CD4-positive, alpha-beta T cell treated with Interleukin-4 for 4 hours (primary cell): ENCODE measurements at regions not wholly inside any gene's neighbourhood (a gene's known extent, or its start where the extent isn't known, plus 50 kb on each side); places are given as distances from the start of the nearest gene placed in this dataset.

Experiments used
- DNase-seq: peaks from one replicate; pipeline ENCODE4 v3.0.0-alpha.2; 2020

DNA sequence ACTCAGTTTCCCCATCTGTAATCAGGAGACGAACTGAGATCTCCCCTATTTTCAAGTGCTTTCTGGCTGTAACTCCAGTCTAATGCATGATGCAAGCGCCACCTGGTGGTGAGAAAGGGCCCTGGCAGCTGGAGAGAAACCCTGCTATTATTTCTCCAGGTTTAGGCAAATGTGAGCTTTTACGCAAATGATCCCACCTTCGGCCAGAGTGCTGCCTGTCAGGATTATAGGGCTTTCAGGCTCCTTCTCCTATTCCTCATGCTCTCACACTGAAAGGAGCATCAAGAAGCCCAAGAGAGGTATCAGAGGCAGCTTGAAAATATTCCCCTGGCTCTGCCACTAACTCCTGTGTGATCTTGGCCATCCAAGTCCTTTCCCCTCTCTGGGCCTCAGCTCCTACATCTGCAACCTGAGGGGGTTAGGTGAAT is 93.9 kb upstream of the RASGRF1 start:
- peak; percentile 60 for DNase-seq

DNA sequence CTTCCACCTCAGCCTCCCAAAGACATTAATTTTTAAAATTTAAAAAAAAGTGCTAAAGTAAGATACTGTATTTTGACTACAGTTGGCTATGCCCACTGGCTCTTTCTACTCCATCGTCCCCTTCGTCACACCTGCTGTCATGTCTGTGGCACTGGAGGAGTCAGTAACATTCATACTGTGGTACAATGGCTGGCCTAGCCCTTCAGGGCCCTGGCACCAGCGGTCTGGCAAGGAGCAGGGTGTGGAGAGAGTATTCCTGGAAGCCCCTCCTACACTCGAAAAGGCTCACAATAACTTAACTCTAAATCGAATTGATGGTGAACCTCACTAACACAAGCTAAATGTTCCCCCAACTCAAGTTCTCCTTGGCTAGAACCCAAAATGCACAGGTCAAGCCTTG is 89.7 kb upstream of the RASGRF1 start:
- DNase-seq: no peak

DNA sequence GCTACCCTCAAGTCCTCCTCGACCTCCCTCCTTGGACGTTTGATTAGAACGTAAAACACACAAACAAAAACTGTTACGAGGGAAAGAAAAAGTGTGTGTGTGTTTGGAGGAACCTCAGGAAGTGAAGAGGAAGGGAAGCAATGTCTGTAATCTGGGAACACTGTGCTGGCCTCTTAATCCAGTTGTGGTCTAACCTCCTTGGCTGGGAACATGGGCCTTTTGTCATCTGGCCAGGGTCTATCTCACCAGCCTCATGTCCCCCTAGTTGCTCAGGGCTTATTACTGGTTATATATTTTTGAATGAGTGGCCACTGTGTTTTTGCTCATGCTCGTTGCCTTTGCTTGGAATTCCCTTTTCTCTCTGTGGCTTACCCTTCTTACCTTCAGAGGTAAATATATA is 89.0 kb upstream of the RASGRF1 start:
- no peak for DNase-seq

DNA sequence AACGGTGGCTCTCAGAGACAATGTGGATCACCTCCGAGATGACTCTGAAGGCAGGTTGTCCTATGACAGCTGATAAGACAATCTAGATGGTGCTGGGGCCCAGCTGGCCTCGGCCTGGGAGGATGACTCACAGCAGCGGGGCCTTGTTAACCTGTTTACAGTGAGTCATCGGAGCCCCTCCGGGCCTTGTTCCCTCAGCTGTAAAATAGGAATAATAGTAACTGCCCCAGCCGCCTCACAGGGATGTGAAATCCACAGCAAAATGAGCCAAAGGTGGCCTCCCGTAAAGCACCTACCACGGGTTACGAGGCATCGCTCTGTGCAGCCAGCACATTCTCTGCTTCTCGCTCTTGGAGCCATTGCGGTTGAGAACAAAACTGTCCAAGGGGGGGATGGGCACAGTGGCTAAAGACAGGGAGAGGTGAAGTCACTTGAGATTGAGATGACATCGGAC is 88.6 kb upstream of the RASGRF1 start:
- DNase-seq: no peak

DNA sequence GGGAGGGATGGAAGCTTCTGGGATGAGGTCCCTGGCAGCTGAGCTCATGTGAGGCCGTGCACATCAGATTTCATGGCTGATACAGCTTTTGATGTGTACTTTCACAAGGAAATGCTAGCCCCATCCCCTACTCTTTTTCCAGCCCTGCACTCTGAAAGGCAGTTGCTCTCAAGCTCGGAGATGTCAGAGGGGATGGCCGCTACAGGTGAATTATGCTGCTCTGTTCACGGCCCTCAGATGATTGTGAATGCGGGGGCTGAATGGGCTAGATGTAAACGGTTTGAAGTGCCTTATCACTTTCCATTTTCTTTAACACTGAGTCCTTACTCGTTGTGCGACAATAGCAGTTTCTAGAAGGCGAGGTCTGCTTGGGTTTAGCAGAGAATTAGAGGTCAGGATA is 88.0 kb upstream of the RASGRF1 start:
- DNase-seq: no peak

DNA sequence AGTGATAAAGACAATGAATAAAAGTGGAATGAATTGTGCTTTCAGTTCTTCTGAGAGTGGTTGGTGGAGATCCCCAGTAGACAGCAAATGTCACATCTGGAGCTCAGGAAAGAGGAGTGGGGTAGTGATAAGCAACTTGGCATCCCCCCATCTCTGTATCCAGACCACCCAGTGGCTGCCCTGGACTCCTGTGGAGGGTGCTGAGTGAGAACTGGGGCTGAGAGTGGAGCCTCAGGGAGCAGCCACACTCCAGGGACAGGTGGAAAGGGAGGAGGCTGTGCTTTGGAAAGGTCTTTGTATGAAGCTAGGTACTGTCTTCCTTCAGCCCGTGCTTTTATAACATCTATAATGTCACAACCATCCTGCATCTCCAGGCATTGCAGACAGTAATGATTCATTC is 85.6 kb upstream of the RASGRF1 start:
- DNase-seq: no peak

DNA sequence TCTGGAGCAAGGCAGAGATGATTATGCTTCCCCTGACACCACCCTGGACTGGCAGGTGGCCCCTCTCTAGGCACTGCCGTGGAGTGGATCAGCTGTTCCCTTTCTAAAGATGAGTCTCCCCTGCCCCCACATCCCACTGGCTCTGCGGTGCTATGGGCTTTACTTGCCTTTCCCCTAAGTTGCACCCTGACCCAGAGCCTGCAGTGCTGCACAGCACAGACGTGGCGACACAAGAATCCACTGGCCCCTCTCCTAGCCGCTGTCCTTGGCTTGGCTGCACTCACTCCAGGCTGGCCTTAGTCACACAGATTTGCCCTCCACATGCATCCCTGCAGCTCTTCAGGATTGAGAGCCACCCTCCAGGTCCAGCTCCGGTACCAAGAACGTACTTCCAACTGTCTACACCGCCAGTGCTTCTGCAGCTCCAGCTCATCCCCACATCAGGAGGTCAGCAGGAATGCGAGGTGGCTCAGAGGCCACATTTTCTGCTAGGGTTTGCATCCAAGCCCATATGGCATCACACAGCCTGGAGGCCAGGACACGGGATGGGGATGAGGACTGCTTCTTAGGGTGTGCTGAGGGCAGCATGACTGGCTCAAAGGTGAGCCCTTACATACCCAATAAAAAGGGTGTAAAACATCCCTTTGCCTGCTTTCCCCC is 82.4 kb upstream of the RASGRF1 start:
- DNase-seq: no peak

DNA sequence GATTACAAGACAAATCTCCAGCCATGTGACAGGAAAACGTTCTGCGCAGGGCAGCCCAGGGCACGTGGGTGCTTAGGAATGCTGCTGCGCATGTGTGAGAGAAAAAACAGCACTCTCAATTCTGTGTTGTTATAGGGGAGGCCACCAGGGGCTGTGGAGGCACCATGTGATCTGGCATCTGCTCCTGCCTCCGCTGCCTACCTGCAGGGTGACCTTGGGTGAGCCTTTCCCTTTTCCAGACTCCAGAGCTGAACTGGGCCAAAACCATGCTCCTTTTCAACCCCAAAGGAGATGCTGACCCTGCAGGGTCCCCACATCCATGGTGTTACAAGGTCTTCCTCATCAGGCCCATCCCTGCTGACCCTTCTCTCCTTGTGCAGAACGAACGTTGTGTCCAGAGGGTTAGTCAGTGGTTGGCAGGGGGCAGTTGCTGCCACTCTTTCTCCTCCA is 81.5 kb upstream of the RASGRF1 start:
- no peak for DNase-seq

DNA sequence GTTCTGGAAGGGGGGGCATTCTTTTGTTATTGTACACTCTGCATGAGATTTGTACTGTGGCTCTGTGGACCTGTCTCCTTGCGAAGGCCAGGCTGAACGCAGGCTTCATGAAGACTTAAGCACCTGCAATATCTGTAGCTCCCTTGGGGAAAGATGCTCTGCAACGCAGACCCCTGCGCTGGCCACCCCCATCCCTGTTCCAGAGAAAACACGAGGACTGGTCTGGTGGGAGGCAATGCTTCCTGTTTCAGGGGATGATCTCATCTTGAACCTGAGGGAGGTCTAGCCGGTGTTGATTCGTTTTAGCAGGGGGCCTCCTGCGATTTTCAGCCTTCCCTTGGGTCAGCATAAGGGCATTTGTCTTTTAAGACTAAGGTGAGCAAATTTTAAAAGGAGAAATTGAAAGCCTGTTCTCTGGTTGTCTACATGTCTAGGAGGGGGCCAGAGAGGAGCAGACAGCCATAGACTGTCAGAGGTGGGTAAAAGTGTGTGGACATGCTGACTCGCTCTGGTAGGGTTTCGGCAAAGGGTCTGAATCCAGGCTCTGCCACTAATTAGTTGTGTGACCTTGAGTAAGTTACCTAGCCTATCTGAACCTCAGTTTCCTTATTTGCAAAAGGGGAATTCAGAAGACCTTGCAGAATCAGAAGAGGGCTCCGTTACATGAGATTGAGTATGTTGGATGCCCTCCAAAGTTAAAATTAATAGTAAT is 80.9 kb upstream of the RASGRF1 start:
- no peak for DNase-seq

DNA sequence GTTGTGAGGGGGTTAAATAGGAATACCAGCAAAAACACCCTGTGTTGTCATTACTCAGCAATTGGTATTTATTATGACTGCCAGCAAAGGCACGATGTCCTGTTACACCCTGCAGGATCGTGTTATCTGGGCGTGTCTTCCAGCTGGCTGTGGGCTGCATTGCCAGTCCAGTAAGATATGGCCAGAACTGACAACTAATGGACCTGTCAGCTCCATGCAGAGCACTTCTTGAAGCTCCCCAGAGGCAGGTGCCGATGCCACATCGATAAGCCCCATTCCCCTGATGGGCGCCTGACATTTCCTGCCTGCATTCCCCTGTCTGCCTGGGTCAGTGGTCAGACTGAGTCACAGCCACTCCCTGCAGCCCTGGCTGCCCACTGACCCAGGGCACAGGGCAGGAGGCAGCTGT is 79.7 kb upstream of the RASGRF1 start:
- no peak for DNase-seq

DNA sequence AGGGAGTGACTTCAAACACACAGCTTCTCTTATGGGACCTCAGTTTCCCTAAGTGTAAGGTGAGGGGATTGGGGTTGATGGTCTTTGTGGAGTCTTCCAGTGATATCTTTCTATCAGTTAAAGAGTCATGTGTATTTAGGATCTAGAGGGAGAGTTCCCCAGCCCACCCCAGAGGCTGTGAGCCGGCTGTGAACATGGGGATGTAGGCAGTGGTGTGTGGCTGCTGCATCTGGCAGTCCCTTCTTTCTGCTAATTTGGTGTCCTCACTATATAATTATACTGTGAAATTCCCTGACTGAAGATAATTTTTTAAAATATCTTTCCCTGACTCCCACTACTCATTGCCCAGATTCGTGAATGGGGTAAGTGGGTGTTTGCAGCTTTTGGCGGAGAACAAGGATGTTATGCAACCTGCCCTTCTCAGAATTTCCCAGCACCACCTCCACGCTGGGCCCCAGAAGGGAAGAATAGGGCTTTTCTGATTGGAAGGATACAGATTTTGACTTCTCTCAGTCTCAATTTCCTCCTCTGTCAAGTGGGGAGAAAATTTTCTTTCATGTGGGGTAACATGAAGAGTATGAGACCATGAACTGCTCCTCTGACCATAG is 79.0 kb upstream of the RASGRF1 start:
- no peak for DNase-seq

DNA sequence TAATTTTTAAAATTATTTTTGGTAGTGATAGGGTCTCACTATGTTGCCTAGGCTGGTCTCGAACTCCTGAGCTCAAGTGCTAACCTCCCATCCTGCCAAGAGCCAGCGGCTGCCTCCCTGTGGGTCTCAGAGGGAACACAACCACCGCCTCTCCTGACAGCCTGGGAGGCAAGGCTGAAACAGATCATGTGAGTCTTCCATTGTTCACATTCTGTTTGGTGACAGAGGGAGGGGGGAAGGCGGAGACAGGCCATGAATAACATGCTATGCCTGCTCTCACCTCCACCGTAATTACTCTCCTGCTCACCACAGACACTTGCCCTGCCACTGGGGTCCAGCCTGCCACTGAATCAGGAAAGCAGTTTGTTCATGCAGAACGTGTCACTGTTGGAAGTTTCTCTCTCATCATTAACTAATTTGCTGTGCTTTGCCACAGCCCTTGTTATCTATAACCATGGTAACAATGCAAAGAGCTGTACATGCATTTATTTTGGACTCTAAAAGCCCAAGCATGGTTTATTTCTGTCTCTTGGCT is 78.4 kb upstream of the RASGRF1 start:
- DNase-seq: no peak

DNA sequence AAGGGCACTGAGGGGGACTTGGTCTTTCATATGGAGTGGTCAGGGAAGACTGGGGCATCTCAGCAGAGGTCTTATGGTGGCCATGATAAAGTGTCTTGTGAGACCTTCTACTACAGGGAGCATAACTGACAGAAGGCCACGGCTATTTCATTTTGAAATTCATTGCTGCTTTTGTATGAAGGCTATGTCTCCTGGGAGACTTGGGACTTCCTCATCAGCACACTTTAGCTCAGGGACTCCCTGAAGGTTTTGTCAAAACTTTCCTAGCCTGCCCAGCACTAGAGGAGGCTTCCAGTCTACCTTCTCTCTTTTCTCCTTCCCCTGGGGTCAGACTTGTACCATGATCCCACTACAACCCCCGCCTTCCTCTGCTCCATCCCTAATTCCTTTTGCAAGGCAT is 77.2 kb upstream of the RASGRF1 start:
- DNase-seq: no peak

DNA sequence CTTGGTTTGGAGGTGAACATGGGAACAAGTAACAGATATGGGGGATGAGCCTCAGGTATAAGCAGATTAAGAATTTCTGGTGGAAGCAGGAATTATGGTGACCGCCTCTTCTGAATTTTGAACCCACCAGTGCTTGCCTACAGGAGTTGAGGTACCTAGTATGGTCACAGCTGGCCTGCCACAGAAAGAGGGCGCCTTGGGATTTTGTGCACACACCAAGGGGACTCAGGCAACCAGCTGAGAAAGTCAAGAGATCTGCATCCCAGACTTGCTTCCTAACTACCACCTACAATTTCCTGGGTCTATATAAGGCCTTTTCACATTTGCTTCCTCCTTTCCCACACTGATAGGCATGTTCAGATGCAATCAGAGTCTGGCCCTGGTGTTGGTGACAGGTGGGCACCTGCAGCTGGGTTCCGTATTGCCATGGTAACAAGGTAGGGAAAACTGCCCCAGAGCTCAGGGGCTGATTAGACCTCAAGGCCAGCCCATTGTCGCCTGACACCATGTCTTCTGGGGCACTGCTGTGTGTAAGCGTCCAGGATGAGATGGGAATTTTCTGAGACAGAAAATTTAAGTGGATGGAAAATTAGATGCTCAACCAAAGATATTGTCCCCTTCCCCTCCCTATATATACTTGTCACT is 75.9 kb upstream of the RASGRF1 start:
- DNase-seq: no peak

DNA sequence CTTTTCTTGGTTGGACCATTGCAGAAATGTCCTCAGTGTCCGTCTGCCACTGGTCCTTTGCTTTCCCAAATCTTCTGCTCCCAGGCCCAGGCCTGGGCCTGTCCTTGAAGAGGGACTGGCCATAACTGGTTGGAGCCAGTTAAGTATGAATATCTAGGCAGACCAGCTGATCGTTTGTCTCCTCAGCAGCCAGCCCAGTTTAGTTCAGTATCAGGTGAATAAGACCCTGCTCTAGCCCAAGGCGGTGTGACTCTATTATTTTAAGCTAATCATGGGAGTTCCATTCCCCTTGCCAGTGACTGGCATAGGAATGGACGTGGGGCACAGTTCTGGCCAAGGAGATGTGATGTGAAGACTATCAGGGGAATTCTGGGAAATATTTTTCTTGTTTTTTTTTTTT is 73.9 kb upstream of the RASGRF1 start:
- DNase-seq: no peak

DNA sequence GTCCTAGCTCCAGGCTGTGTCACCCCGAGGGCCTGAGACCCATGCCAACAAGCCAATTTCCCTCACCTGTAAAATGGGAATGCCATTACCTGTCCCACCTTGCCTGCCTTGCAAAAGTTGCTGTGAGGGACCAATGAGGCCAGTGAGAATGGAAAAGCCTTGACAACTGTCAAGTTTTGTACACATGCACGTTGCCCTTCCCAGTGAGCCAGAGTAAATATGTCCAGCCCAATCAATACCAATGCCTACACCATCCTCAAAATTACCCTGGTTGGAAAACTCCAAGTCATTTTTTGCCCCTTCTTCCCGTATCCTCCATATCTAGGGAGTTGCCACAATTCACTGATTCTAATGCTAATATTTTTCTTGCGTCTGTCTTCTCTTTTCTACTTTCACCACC is 73.5 kb upstream of the RASGRF1 start:
- DNase-seq: no peak

DNA sequence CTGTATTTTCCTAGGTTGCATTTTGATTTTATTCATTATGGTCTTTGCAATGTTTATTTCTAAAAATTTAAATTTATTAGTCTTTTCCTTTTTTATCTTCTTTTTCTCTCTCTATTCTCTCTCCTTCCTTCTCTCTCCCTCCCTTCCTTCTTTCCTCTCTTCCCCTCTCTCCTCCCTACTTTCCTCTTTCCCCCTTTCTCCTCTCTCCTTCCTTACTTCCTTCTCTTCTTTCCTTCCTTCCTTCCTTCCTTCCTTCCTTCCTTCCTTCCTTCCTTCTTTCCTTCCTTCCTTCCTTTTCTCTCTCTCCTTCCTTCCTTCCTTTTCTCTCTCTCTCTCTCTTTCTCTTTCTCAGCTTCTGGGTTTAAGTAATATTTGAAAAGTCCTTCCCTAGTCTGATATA is 72.8 kb upstream of the RASGRF1 start:
- no peak for DNase-seq

DNA sequence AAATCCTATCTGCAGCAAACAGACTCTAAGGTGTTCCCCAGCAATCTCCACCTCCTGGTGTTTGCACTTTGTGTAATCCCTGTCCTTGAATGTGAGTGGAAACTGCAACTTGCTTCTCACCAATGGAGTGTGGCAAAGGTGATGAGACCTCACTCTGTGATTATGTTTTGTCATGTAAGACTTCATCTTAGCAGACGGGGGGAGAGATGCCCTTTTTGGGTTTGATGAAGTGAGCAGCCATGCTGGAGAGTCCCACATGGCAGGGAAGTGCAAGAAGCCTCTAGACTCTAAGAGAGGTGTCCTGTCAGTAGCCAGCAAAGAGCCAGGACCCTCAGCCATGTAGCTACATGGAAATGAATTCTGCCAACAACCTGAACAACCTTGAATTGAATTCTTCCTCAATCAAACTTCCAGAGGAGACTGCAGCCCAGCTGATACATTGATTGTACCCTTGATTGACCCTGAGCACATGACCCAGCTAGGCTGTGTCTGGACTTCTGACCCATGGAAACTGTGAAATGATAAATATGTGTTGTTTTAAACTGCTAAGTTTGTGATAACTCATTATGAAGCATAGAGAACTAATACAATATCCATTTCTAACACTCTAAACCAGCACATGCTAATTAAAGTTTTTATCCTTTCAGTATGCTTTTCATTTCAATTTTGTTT is 71.4 kb upstream of the RASGRF1 start:
- no peak for DNase-seq

DNA sequence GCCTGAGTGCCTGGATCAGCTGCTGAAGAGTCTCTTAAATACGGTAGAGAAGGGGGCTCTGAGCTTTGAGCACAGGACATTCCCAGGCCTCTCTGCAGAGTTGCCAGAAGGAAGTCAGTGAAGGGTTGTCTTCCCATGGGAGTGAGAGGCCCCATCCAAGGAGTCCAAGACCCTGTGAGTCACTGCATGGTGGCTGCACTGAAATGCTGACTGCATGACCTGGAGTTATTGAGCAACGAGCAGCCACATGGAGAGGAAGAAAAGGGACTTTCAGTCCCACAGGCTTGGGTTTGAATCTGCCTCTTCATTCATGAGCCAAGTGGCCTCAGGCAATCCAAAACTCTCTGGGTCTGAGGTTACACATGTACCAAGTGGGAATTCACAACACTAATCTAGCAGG is 69.6 kb upstream of the RASGRF1 start:
- DNase-seq: no peak

DNA sequence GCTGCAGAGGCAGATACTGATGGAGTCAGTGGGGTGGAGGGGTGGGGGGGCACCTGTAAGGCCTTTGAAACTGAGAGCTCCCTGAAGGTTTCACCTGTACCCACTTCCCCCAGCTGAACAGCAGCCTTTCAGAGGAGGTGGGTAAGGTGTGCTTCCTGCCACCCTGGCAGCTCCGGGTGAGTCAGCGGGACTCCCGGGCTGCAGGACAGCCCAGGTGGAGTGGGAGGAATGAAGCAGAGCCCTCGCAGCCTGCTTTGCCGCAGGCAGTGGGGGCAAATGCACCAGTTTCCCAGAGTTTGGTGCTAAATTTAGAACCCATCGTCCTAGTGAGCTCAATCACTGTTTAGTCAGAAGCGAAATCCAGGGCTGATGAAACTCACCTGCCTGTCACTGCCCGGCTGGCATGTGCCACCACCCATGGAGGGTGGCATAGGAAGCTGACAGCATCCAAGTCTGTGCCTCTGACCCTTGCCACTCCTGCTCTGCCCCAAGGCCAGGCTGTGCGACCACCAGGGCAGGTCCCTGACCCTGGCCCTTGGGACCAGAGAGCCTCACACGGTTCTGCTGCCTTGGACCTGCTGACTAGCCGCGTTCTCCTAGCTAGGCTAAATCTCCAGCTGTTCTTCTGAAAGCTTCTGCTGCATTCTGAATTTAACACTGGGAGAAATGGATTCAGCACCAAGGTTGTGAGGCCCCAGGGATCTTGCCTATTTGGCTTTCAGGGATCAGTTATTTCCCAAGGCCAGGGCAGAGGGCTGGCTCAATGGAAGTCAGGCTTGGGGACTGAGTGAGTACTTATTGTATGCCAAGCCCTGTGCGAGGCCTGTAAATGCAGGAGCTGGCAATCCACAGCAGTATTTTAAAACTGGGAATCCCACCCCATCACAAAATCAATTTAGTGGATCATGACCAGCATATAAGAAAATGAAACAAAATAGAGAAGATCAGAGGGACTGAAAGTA is 67.3 kb upstream of the RASGRF1 start:
- no peak for DNase-seq

DNA sequence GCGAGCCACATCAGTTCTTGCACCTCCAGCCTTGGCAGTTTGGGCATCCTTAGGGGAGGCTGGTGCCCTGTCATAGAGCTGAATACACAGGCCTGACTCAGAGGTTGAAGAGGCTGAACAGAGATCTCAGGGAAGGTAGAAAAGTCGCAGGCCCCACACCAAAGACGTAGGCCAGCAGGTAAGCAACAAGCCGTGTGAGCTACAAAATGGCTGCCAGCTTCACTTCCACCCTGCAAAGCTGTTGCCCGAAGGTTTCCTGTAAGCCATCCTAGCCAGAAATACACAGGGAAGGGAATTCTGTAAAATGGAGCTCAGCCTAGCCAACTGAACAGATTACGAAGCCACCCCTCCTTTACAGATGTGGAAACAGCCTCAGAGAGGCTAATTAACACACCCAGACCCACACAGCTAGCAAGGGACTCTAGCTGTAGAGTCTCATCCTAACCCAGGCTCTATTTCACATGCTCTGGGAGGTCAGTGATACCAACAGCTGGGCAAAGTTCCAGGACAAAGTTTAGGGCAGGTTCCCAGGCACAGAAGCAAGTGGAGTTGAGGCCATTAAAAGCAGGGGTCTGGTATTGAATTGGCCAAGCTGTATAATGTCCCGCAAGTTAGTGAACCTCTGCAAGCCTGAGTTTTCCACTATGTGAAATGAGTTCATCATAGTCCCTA is 66.3 kb upstream of the RASGRF1 start:
- DNase-seq: no peak
